B cell (primary cell): ENCODE measurements at regions not wholly inside any gene's neighbourhood (a gene's known extent, or its start where the extent isn't known, plus 50 kb on each side); places are given as distances from the start of the nearest gene placed in this dataset.

ENCODE experiments used
- ATAC-seq: fragments of 200-7000 bp; cut with Tn5 transposase; one replicate; pipeline ENCODE4 v1.10.0; 2021; ENCODE audit warnings: low read depth, mild to moderate bottlenecking, moderate number of reproducible peaks, moderate library complexity
- CTCF ChIA-PET: fragments of 350-600 bp; sonication (Branson Sonifier 250); formaldehyde crosslinking; loops from one replicate; lab custom pipeline; 2021; ENCODE audit warnings: antibody characterized with exemption, inconsistent platforms; lab: Charles Lee
- POLR2A ChIA-PET: fragments of 350-600 bp; sonication (Branson Sonifier 250); formaldehyde crosslinking; loops from one replicate; lab custom pipeline; 2021; ENCODE audit warnings: antibody characterized with exemption; lab: Charles Lee
- DNase-seq: peaks from one replicate; pipeline ENCODE4 v3.0.0; 2013
- H2AFZ ChIP-seq: 2 replicates; pipeline ENCODE4 v1.6.1; 2012; ENCODE audit warnings: mild to moderate bottlenecking, low read depth, low read length; ENCODE audit not compliant: insufficient read depth, poor library complexity, severe bottlenecking
- H3K27ac ChIP-seq, 2 donors: 1 replicate in 1 of 2; 2 replicates in 1 of 2; pipeline ENCODE4 v1.5.1; 2012 to 2013; ENCODE audit warnings: low read length in 2 of 2, mild to moderate bottlenecking in 2 of 2, moderate library complexity in 1 of 2
- H3K27me3 ChIP-seq, 4 experiments: fragments of 200-600 bp in 1 of 4; sonication (generic) in 1 of 4; replicated peaks in 1 of 4; 1 replicate in 2 of 4; 2 replicates in 2 of 4; pipeline versions ENCODE4 v1.6.1 to v1.7.0; 2013 to 2016; ENCODE audit warnings: low read length in 3 of 4, mild to moderate bottlenecking in 2 of 4, mixed read lengths in 1 of 4, moderate library complexity in 1 of 4; ENCODE audit not compliant: insufficient read depth in 4 of 4, control insufficient read depth in 3 of 4; ENCODE audit errors: control extremely low read depth in 1 of 4
- H3K36me3 ChIP-seq, 2 experiments: replicated peaks in 1 of 2; 1 replicate in 1 of 2; 2 replicates in 1 of 2; pipeline versions ENCODE4 v1.6.1 to v1.7.1; 2013; ENCODE audit warnings: low read length in 1 of 2; ENCODE audit not compliant: insufficient read depth in 2 of 2, control insufficient read depth in 1 of 2; ENCODE audit errors: control extremely low read depth in 1 of 2, extremely low read depth in 1 of 2
- H3K4me1 ChIP-seq, 2 donors: fragments of 200-600 bp in 1 of 2; sonication (generic) in 1 of 2; 1 replicate in 1 of 2; 2 replicates in 1 of 2; pipeline versions ENCODE4 v1.5.1 to v1.6.1; 2013 to 2017; ENCODE audit warnings: low read length in 2 of 2; ENCODE audit not compliant: control insufficient read depth in 2 of 2, insufficient read depth in 2 of 2
- H3K4me2 ChIP-seq: replicated peaks from 2 replicates; pipeline ENCODE3; 2012; ENCODE audit warnings: mild to moderate bottlenecking, low read depth, low read length; ENCODE audit not compliant: poor library complexity, severe bottlenecking
- H3K4me3 ChIP-seq, 5 experiments: fragments of 200-600 bp in 1 of 5; sonication (generic) in 1 of 5; 1 replicate in 3 of 5; 2 replicates in 2 of 5; pipeline versions ENCODE4 v1.5.1 to v1.7.0; 2011 to 2016; ENCODE audit warnings: low read length in 4 of 5, mild to moderate bottlenecking in 4 of 5, low read depth in 2 of 5, control low read depth in 1 of 5, moderate library complexity in 1 of 5; ENCODE audit not compliant: insufficient read depth in 1 of 5; ENCODE audit errors: control extremely low read depth in 1 of 5, extremely low read depth in 1 of 5
- H3K79me2 ChIP-seq: fragments of 200-600 bp; sonication (generic); one replicate; pipeline ENCODE4 v1.6.0; 2016; ENCODE audit warnings: low read length; ENCODE audit not compliant: control insufficient read depth, insufficient read depth
- H3K9ac ChIP-seq: fragments of 200-600 bp; sonication (generic); 2 replicates; pipeline ENCODE4 v1.6.1; 2017; ENCODE audit warnings: mild to moderate bottlenecking, low read length, moderate library complexity
- H3K9me3 ChIP-seq, 3 donors: one replicate each; pipeline versions ENCODE4 v1.6.1 to v1.7.1; 2013; ENCODE audit warnings: low read length in 2 of 3; ENCODE audit not compliant: control insufficient read depth in 2 of 3, insufficient read depth in 1 of 3; ENCODE audit errors: control extremely low read depth in 1 of 3
- H4K20me1 ChIP-seq: 2 replicates; pipeline ENCODE4 v1.6.0; 2012; ENCODE audit warnings: mild to moderate bottlenecking, low read length; ENCODE audit not compliant: insufficient read depth, control insufficient read depth, poor library complexity, severe bottlenecking
- H3K27ac Mint-ChIP-seq: one replicate; pipeline ENCODE4 v1.8.0; 2021; ENCODE audit warnings: mixed read lengths
- H3K27me3 Mint-ChIP-seq: one replicate; pipeline ENCODE4 v1.8.0; 2021; ENCODE audit warnings: mixed read lengths
- H3K4me1 Mint-ChIP-seq: one replicate; pipeline ENCODE4 v1.8.0; 2021; ENCODE audit warnings: mixed read lengths
- H3K4me3 Mint-ChIP-seq: one replicate; pipeline ENCODE4 v1.8.0; 2021; ENCODE audit warnings: mixed read lengths
- H3K9me3 Mint-ChIP-seq: one replicate; pipeline ENCODE4 v1.8.0; 2022; ENCODE audit warnings: mixed read lengths; ENCODE audit not compliant: insufficient read depth
- CTCF ChIP-seq: fragments of 200-600 bp; IDR thresholded peaks from one replicate; pipeline ENCODE4 v1.8.0; 2022; ENCODE audit warnings: antibody characterized with exemption, mild to moderate bottlenecking
- EZH2 ChIP-seq: IDR thresholded peaks from 2 replicates; pipeline ENCODE4 v1.6.1; 2012; ENCODE audit warnings: borderline replicate concordance, low read depth, mild to moderate bottlenecking, moderate library complexity, low read length; ENCODE audit not compliant: insufficient read depth, poor library complexity, severe bottlenecking
- WGBS: methylation state at CpG from one replicate; pipeline ENCODE4 v1.1.5; 2013; ENCODE audit warnings: missing lambda C conversion rate; ENCODE audit not compliant: insufficient coverage; 5-methylcytosine and 5-hydroxymethylcytosine counted together
- intact Hi-C: fragments of 100-400 bp; cut with micrococcal nuclease; formaldehyde crosslinking; loops from one replicate; pipeline ENCODE4 v1.10.0; 2022

- no peak overlapping the region for H3K4me3 Mint-ChIP-seq
- Histone ChIP-seq H3K4me2 (no peak overlapping the region), H3K36me3 (no peaks in the 10 kb centered on the region), H3K4me1 (no peaks in the 10 kb centered on the region), H3K27ac (no peak overlapping the region), H3K27me3 (no peaks in the 10 kb centered on the region), H3K9me3 (peaks cover 0 to 3% (median 0%) of the 10 kb centered on the region in 3 donors), H3K4me3 (no peak overlapping the region), H4K20me1 (no peaks in the 10 kb centered on the region), H2AFZ (no peak overlapping the region), H3K79me2 (no peaks in the 10 kb centered on the region), H3K9ac (no peak overlapping the region)
- POLR2A ChIA-PET = no interaction called here
- TF ChIP-seq EZH2 = no peak
- no peak for TF ChIP-seq CTCF
- intact Hi-C loops = no loop called here
- no peaks in the 10 kb centered on the region for H3K27me3 Mint-ChIP-seq
- no CpG with 5 or more reads among the region's 1 CpG for WGBS
- H3K9me3 Mint-ChIP-seq = peaks cover 3% of the 10 kb centered on the region
- CTCF ChIA-PET = no interaction called here
- DNase-seq (no peak), ATAC-seq (no peak)
- no peak overlapping the region for H3K27ac Mint-ChIP-seq
- H3K4me1 Mint-ChIP-seq = no peaks in the 10 kb centered on the region
Measured at GRCh38 chr18:39033312-39033711, 1467.7 kb upstream of the CELF4 start.

GRCh38 chr18:39031647-39032046 is 1466.0 kb upstream of the CELF4 start:
- CTCF ChIA-PET = no interaction called here

More at GRCh38 chr18:39031647-39032046, 1466.0 kb upstream of the CELF4 start:
- Mint-ChIP-seq H3K27ac (no peak overlapping the region), H3K4me3 (no peak overlapping the region), H3K9me3 (no peaks in the 10 kb centered on the region), H3K4me1 (no peaks in the 10 kb centered on the region), H3K27me3 (no peaks in the 10 kb centered on the region)
- 75% methylated on average over 2 of the region's 3 CpGs for WGBS
- Histone ChIP-seq H3K27ac (no peak overlapping the region), H3K4me1 (no peaks in the 10 kb centered on the region), H3K36me3 (no peaks in the 10 kb centered on the region), H2AFZ (no peak overlapping the region), H3K4me2 (no peak overlapping the region), H3K79me2 (no peaks in the 10 kb centered on the region), H3K4me3 (no peak overlapping the region), H3K9ac (no peak overlapping the region), H3K27me3 (no peaks in the 10 kb centered on the region), H3K9me3 (peaks cover 0 to 3% (median 0%) of the 10 kb centered on the region in 3 donors), H4K20me1 (no peaks in the 10 kb centered on the region)
- POLR2A ChIA-PET = no interaction called here
- intact Hi-C loops = no loop called here
- no peak for ATAC-seq
- TF ChIP-seq EZH2 = no peak
- no peak for TF ChIP-seq CTCF
- DNase-seq = no peak
